ENCODE measurements at regions not wholly inside any gene's neighbourhood (a gene's known extent, or its start where the extent isn't known, plus 50 kb on each side); places are given as distances from the start of the nearest gene placed in this dataset.

DNA sequence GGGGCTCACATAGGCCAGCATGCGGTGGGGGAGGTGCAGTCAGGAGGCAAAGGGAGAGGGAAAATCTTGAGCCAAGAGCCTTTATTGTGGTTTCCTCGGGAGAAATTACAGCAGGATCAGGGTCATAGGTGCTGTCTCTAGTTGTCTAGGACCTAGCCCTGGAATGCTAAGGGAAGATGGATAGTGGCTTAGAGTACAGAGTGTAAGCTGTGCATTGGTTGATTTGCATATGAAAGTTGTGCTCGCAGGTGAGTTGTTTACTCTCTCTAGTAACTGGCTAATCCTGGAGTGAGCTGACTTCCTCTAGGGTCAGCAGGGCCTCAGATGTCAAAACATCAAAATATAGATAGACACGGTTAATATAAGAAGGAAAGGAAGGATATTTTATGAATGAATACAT lies 877.7 kb downstream of the TLE4 start:
- Histone ChIP-seq H3K4me3 (ENCODE audit: low read length, poor library complexity, severe bottlenecking) (no peak overlapping the region), H3K9me3 (ENCODE audit: insufficient read depth, low read depth, low read length) (no peaks in the 10 kb centered on the region), H3F3A (ENCODE audit: low read depth) (no peaks in the 10 kb centered on the region), H4K20me1 (ENCODE audit: insufficient read depth, low read length, poor library complexity, severe bottlenecking) (no peaks in the 10 kb centered on the region), H3K4me2 (ENCODE audit: low read depth, low read length, poor library complexity, severe bottlenecking) (no peak overlapping the region), H3K27me3 (ENCODE audit: insufficient read depth, low read length, poor library complexity, severe bottlenecking) (no peaks in the 10 kb centered on the region), H3K9ac (ENCODE audit: low read depth, low read length, poor library complexity, severe bottlenecking) (no peak overlapping the region), H3K9me2 (replicated peaks; ENCODE audit: low read depth, low read length) (no peaks in the 10 kb centered on the region), H2AFZ (ENCODE audit: low read length) (no peak overlapping the region), H3K79me2 (ENCODE audit: insufficient read depth, low read length) (no peaks in the 10 kb centered on the region), H3K36me3 (ENCODE audit: insufficient read depth, low read length) (no peaks in the 10 kb centered on the region), H3K4me1 (ENCODE audit: insufficient read depth, low read length, poor library complexity, severe bottlenecking) (no peaks in the 10 kb centered on the region)
- TF ChIP-seq EZH2phosphoT487 (IDR thresholded peaks at IDR 0.05; ENCODE audit: borderline replicate concordance): no peak
- TF ChIP-seq CTCF (conservative IDR thresholded peaks at IDR 0.05; ENCODE audit: low read length): no peak

DNA sequence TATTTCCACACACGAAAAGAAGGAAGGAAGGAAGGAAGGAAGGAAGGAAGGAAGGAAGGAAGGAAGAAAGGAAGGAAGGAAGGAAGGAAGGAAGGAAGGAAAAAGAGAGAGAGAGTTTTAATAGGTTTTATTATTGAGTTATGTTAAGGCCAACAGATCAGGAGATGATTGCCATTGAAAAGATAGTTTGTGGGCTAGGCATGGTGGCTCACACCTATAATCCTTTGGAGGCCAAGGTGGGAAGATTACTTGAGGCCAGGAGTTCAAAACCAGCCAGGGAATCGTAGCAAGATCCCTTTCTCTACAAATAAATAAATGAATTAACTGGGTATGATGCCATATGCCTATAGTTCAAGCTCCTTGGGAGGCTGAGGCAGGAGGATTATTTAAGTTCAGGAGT lies 877.2 kb downstream of the TLE4 start:
- Histone ChIP-seq H3K36me3 (ENCODE audit: insufficient read depth, low read length) (no peaks in the 10 kb centered on the region), H2AFZ (ENCODE audit: low read length) (no peak overlapping the region), H3K79me2 (ENCODE audit: insufficient read depth, low read length) (no peaks in the 10 kb centered on the region), H3K4me1 (ENCODE audit: insufficient read depth, low read length, poor library complexity, severe bottlenecking) (no peaks in the 10 kb centered on the region), H3K9ac (ENCODE audit: low read depth, low read length, poor library complexity, severe bottlenecking) (no peak overlapping the region), H3F3A (ENCODE audit: low read depth) (no peaks in the 10 kb centered on the region), H4K20me1 (ENCODE audit: insufficient read depth, low read length, poor library complexity, severe bottlenecking) (no peaks in the 10 kb centered on the region), H3K9me3 (ENCODE audit: insufficient read depth, low read depth, low read length) (no peaks in the 10 kb centered on the region), H3K4me2 (ENCODE audit: low read depth, low read length, poor library complexity, severe bottlenecking) (no peak overlapping the region), H3K9me2 (replicated peaks; ENCODE audit: low read depth, low read length) (no peaks in the 10 kb centered on the region), H3K4me3 (ENCODE audit: low read length, poor library complexity, severe bottlenecking) (no peak overlapping the region), H3K27me3 (ENCODE audit: insufficient read depth, low read length, poor library complexity, severe bottlenecking) (no peaks in the 10 kb centered on the region)
- no peak for TF ChIP-seq CTCF (conservative IDR thresholded peaks at IDR 0.05; ENCODE audit: low read length)
- TF ChIP-seq EZH2phosphoT487 (IDR thresholded peaks at IDR 0.05; ENCODE audit: borderline replicate concordance): no peak

DNA sequence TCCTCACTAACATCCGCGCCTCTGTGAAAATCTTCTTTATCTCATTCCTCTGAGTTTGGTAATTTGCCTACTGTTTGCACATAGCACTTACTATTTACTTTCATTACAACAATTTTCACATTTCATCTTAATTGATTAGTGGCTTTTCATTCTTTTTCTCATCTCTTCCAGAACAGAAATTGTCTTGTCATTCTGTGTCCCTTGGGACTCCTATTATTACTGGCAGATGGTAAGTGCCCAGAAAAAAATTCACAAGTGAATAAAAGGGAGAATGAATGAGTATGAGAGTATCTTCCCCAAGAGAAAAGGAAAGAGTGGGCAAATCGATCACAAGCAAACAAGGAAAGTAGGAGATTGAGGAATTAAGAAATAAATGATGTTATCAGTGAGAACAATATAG lies 876.1 kb downstream of the TLE4 start:
- Histone ChIP-seq H3K4me1 (ENCODE audit: insufficient read depth, low read length, poor library complexity, severe bottlenecking) (no peaks in the 10 kb centered on the region), H4K20me1 (ENCODE audit: insufficient read depth, low read length, poor library complexity, severe bottlenecking) (no peaks in the 10 kb centered on the region), H3K9me3 (ENCODE audit: insufficient read depth, low read depth, low read length) (no peaks in the 10 kb centered on the region), H3K9me2 (replicated peaks; ENCODE audit: low read depth, low read length) (no peaks in the 10 kb centered on the region), H3K36me3 (ENCODE audit: insufficient read depth, low read length) (no peaks in the 10 kb centered on the region), H2AFZ (ENCODE audit: low read length) (no peak overlapping the region), H3K9ac (ENCODE audit: low read depth, low read length, poor library complexity, severe bottlenecking) (no peak overlapping the region), H3K4me2 (ENCODE audit: low read depth, low read length, poor library complexity, severe bottlenecking) (no peak overlapping the region), H3K4me3 (ENCODE audit: low read length, poor library complexity, severe bottlenecking) (no peak overlapping the region), H3F3A (ENCODE audit: low read depth) (no peaks in the 10 kb centered on the region), H3K79me2 (ENCODE audit: insufficient read depth, low read length) (no peaks in the 10 kb centered on the region), H3K27me3 (ENCODE audit: insufficient read depth, low read length, poor library complexity, severe bottlenecking) (no peaks in the 10 kb centered on the region)
- TF ChIP-seq CTCF (conservative IDR thresholded peaks at IDR 0.05; ENCODE audit: low read length): no peak
- TF ChIP-seq EZH2phosphoT487 (IDR thresholded peaks at IDR 0.05; ENCODE audit: borderline replicate concordance): no peak

All from Loucy (cell line).